Activated B cell treated with CpG ODN at 0.5 μM for 24 hours (primary cell): ENCODE measurements at regions not wholly inside any gene's neighbourhood (a gene's known extent, or its start where the extent isn't known, plus 50 kb on each side); places are given as distances from the start of the nearest gene placed in this dataset.

Experiments used
- ATAC-seq: fragments of 200-7000 bp; cut with Tn5 transposase; one replicate; pipeline ENCODE4 v1.10.0; 2021; ENCODE audit warnings: low read depth, mild to moderate bottlenecking, moderate library complexity
- CTCF ChIA-PET: fragments of 350-600 bp; sonication (Branson Sonifier 250); formaldehyde crosslinking; loops from one replicate; lab custom pipeline; 2021; ENCODE audit warnings: antibody characterized with exemption; lab: Charles Lee
- POLR2A ChIA-PET: fragments of 350-600 bp; sonication (Branson Sonifier 250); formaldehyde crosslinking; loops from one replicate; lab custom pipeline; 2021; ENCODE audit warnings: antibody characterized with exemption; lab: Charles Lee
- DNase-seq: peaks from one replicate; pipeline ENCODE4 v3.0.0; 2022
- H3K27ac Mint-ChIP-seq: one replicate; pipeline ENCODE4 v1.8.0; 2020; ENCODE audit warnings: mixed read lengths
- H3K27me3 Mint-ChIP-seq: one replicate; pipeline ENCODE4 v1.8.0; 2021; ENCODE audit warnings: mixed read lengths
- H3K36me3 Mint-ChIP-seq: one replicate; pipeline ENCODE4 v1.8.0; 2021; ENCODE audit warnings: low read depth, mixed read lengths
- H3K4me1 Mint-ChIP-seq: one replicate; pipeline ENCODE4 v1.8.0; 2021; ENCODE audit warnings: mixed read lengths
- H3K4me3 Mint-ChIP-seq: one replicate; pipeline ENCODE4 v1.8.0; 2020; ENCODE audit warnings: mild to moderate bottlenecking, mixed read lengths
- H3K9me3 Mint-ChIP-seq: one replicate; pipeline ENCODE4 v1.8.0; 2020; ENCODE audit warnings: mixed read lengths
- CTCF ChIP-seq: fragments of 200-600 bp; IDR thresholded peaks from one replicate; pipeline ENCODE4 v1.8.0; 2022; ENCODE audit warnings: antibody characterized with exemption, mild to moderate bottlenecking
- intact Hi-C: fragments of 100-400 bp; cut with micrococcal nuclease; formaldehyde crosslinking; loops from one replicate; pipeline ENCODE4 v1.15.1; 2024

GRCh38 chr5:9924614-9925013 is 294.5 kb upstream of the TAS2R1 start:
- no peak for DNase-seq
- Mint-ChIP-seq H3K4me3 (no peak overlapping the region), H3K9me3 (peaks cover 11% of the 10 kb centered on the region), H3K27me3 (no peaks in the 10 kb centered on the region), H3K36me3 (no peaks in the 10 kb centered on the region), H3K4me1 (no peaks in the 10 kb centered on the region), H3K27ac (no peak overlapping the region)
- no peak for ATAC-seq
- POLR2A ChIA-PET: no interaction called here
- TF ChIP-seq CTCF: no peak
- intact Hi-C loops: no loop called here
- CTCF ChIA-PET: no interaction called here

- ATAC-seq (no peak), DNase-seq (no peak)
- no peak overlapping the region for H3K27ac Mint-ChIP-seq
- H3K9me3 Mint-ChIP-seq: peaks cover 11% of the 10 kb centered on the region
- H3K4me3 Mint-ChIP-seq: no peak overlapping the region
- POLR2A ChIA-PET: no interaction called here
- no peaks in the 10 kb centered on the region for H3K27me3 Mint-ChIP-seq
- TF ChIP-seq CTCF: no peak
- no peaks in the 10 kb centered on the region for H3K36me3 Mint-ChIP-seq
- no peaks in the 10 kb centered on the region for H3K4me1 Mint-ChIP-seq
- intact Hi-C loops: no loop called here
- CTCF ChIA-PET: no interaction called here
These were observed 292.6 kb upstream of the TAS2R1 start for GRCh38 chr5:9922719-9923118.

- no peak for TF ChIP-seq CTCF
- Mint-ChIP-seq H3K36me3 (no peaks in the 10 kb centered on the region), H3K27me3 (no peaks in the 10 kb centered on the region), H3K4me1 (no peaks in the 10 kb centered on the region), H3K9me3 (peaks cover 11% of the 10 kb centered on the region), H3K4me3 (no peak overlapping the region), H3K27ac (no peak overlapping the region)
- DNase-seq (no peak), ATAC-seq (no peak)
- intact Hi-C loops: no loop called here
- POLR2A ChIA-PET: no interaction called here
- CTCF ChIA-PET: no interaction called here
These were observed 290.5 kb upstream of the TAS2R1 start for GRCh38 chr5:9920697-9921096.

GRCh38 chr5:9919306-9920030 is 289.3 kb upstream of the TAS2R1 start:
- Mint-ChIP-seq H3K27me3 (no peaks in the 10 kb centered on the region), H3K4me1 (no peaks in the 10 kb centered on the region), H3K27ac (no peak overlapping the region), H3K9me3 (peaks cover 9% of the 10 kb centered on the region), H3K4me3 (no peak overlapping the region), H3K36me3 (no peaks in the 10 kb centered on the region)
- CTCF ChIA-PET: no interaction called here
- no peak for TF ChIP-seq CTCF
- ATAC-seq (no peak), DNase-seq (no peak)
- POLR2A ChIA-PET: no interaction called here
- intact Hi-C loops: no loop called here

GRCh38 chr5:9905661-9906060 is 275.5 kb upstream of the TAS2R1 start:
- ATAC-seq: no peak
- no peaks in the 10 kb centered on the region for H3K27me3 Mint-ChIP-seq
- no peaks in the 10 kb centered on the region for H3K36me3 Mint-ChIP-seq
- no peak for TF ChIP-seq CTCF
- POLR2A ChIA-PET: no interaction called here
- H3K4me3 Mint-ChIP-seq: no peak overlapping the region
- CTCF ChIA-PET: no interaction called here
- intact Hi-C loops: no loop called here
- H3K27ac Mint-ChIP-seq: no peak overlapping the region
- no peaks in the 10 kb centered on the region for H3K4me1 Mint-ChIP-seq
- peaks cover 8% of the 10 kb centered on the region for H3K9me3 Mint-ChIP-seq
- no peak for DNase-seq
